ENCODE measurements at regions not wholly inside any gene's neighbourhood (a gene's known extent, or its start where the extent isn't known, plus 50 kb on each side); places are given as distances from the start of the nearest gene placed in this dataset.

DNA sequence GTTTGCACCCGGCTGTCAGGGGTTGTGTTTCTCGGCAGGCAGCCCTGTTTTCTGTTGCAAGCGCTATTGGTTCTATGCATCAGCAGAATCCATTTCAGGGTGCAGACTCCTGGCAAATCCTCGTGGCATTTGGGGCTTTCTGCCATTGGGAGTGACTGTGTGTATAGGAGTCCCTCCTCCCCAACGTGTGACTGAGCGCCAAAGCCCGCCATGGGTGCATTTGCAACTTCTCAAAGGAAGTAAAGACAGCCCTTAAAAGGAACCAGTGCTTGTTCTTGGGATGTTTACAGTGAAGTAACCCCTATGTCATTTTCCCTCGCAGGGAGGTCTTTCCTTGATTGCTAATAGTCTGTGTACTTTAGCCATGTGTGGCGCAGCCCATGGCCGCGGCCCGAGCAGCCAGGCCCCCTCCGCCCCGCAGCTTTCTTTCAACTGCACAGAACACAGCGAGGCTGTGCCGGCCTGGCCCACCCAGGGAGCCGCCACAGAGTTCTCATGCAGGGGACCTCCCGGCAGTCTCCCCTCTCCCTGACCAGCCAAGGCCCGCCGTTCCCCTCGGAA, 175.6 kb downstream of the HSD17B3 start:
- Histone ChIP-seq H3K4me1 (ENCODE audit: control insufficient read depth, insufficient read depth, low read length) (peaks cover 21% of the 10 kb centered on the region), H3K4me3 (ENCODE audit: low read depth, low read length) (no peak overlapping the region), H3K36me3 (ENCODE audit: control insufficient read depth, insufficient read depth, low read length) (no peaks in the 10 kb centered on the region), H3K9ac (ENCODE audit: low read depth, low read length) (no peak overlapping the region), H3K27me3 (ENCODE audit: control insufficient read depth, insufficient read depth, low read length) (no peaks in the 10 kb centered on the region), H3K9me3 (ENCODE audit: control insufficient read depth, insufficient read depth, low read length) (no peaks in the 10 kb centered on the region)

DNA sequence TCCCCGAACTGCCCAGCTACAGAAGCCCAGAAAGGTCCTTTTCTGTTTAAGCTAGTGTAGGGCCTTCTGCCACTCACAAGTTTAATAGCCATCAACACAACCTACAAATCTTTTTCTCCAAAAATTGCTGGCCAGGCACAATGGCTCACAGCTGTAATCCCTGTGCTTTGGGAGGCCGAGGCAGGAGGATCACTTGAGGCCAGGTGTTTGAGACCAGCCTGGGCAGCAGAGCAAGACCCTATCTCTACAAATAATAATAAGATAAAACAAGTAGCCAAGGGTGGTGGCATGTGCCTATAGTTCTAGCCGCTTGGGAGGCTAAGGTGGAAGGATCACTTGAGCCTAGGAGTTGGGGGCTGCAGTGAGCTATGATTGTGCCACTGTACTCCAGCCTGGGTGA, 176.4 kb downstream of the HSD17B3 start:
- no peaks in the 10 kb centered on the region for H3K27me3 ChIP-seq (ENCODE audit: control insufficient read depth, insufficient read depth, low read length)
- H3K36me3 ChIP-seq (ENCODE audit: control insufficient read depth, insufficient read depth, low read length), result no peaks in the 10 kb centered on the region
- peaks cover 21% of the 10 kb centered on the region for H3K4me1 ChIP-seq (ENCODE audit: control insufficient read depth, insufficient read depth, low read length)
- no peaks in the 10 kb centered on the region for H3K9me3 ChIP-seq (ENCODE audit: control insufficient read depth, insufficient read depth, low read length)
- H3K4me3 ChIP-seq (ENCODE audit: low read depth, low read length), result no peak overlapping the region
- no peak overlapping the region for H3K9ac ChIP-seq (ENCODE audit: low read depth, low read length)

DNA sequence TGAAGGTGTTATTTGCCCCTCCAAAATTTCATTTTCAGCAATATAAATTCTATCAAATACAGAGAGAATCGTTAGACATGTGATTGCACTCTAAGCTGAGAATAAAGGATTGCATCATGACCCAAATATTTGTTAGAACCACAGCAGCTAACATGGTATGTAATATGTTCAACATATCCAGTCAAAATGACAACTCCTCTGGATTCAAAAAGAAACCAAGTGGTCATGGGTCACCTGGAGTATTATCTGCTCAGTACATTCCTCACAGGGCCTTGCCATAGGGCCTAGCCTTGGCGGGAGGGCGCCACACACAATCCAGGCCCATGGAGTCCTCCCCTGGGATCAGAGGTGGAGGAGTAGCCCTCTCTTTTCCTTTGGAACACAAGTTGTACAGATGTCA, 179.2 kb downstream of the HSD17B3 start:
- H3K9ac ChIP-seq (ENCODE audit: low read depth, low read length), result no peak overlapping the region
- H3K27me3 ChIP-seq (ENCODE audit: control insufficient read depth, insufficient read depth, low read length), result no peaks in the 10 kb centered on the region
- peaks cover 4% of the 10 kb centered on the region for H3K9me3 ChIP-seq (ENCODE audit: control insufficient read depth, insufficient read depth, low read length)
- peaks cover 3% of the 10 kb centered on the region for H3K4me1 ChIP-seq (ENCODE audit: control insufficient read depth, insufficient read depth, low read length)
- no peak overlapping the region for H3K4me3 ChIP-seq (ENCODE audit: low read depth, low read length)
- no peaks in the 10 kb centered on the region for H3K36me3 ChIP-seq (ENCODE audit: control insufficient read depth, insufficient read depth, low read length)

DNA sequence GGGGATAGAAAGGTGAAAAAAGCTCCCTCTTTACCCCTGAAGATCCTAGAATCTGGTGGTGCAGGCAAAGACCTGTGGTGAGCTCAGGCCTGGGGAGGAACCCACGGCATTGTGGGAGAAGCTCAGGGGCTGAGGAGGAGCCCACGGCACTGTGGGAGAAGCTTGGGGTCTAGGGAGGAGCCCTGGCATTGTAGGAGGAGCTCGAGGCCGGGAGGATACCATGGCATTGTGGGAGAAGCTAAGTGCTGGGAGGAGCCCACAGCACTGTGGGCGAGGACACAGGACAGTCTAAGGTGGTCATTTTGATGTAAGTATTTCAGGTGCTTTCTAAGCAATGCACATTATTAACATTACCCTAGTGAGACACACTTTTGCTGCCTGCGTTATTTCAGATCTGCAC, 179.7 kb downstream of the HSD17B3 start:
- Histone ChIP-seq H3K4me3 (ENCODE audit: low read depth, low read length) (no peak overlapping the region), H3K4me1 (ENCODE audit: control insufficient read depth, insufficient read depth, low read length) (peaks cover 3% of the 10 kb centered on the region), H3K27me3 (ENCODE audit: control insufficient read depth, insufficient read depth, low read length) (no peaks in the 10 kb centered on the region), H3K9me3 (ENCODE audit: control insufficient read depth, insufficient read depth, low read length) (peaks cover 4% of the 10 kb centered on the region), H3K9ac (ENCODE audit: low read depth, low read length) (no peak overlapping the region), H3K36me3 (ENCODE audit: control insufficient read depth, insufficient read depth, low read length) (no peaks in the 10 kb centered on the region)

DNA sequence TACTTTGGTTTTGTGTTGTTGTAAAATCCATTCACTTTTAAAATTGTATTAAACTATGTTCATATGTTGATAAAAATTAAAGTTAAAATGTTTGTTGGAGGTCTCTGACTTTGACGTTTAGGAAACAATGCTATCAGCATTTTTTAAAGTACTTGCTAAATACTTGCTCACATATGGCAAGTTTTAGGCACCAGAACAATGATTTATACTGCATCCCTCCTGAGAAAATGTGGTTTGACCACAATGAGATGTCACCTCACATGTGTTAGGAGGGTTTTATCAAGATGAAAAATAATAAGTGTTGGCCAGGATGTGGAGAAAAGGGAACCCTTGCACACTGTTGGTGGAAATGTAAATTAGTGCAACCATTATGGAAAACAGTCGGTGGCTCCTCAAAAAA, 180.8 kb downstream of the HSD17B3 start:
- Histone ChIP-seq H3K36me3 (ENCODE audit: control insufficient read depth, insufficient read depth, low read length) (no peaks in the 10 kb centered on the region), H3K9ac (ENCODE audit: low read depth, low read length) (no peak overlapping the region), H3K9me3 (ENCODE audit: control insufficient read depth, insufficient read depth, low read length) (peaks cover 4% of the 10 kb centered on the region), H3K4me1 (ENCODE audit: control insufficient read depth, insufficient read depth, low read length) (no peaks in the 10 kb centered on the region), H3K4me3 (ENCODE audit: low read depth, low read length) (no peak overlapping the region), H3K27me3 (ENCODE audit: control insufficient read depth, insufficient read depth, low read length) (no peaks in the 10 kb centered on the region)

DNA sequence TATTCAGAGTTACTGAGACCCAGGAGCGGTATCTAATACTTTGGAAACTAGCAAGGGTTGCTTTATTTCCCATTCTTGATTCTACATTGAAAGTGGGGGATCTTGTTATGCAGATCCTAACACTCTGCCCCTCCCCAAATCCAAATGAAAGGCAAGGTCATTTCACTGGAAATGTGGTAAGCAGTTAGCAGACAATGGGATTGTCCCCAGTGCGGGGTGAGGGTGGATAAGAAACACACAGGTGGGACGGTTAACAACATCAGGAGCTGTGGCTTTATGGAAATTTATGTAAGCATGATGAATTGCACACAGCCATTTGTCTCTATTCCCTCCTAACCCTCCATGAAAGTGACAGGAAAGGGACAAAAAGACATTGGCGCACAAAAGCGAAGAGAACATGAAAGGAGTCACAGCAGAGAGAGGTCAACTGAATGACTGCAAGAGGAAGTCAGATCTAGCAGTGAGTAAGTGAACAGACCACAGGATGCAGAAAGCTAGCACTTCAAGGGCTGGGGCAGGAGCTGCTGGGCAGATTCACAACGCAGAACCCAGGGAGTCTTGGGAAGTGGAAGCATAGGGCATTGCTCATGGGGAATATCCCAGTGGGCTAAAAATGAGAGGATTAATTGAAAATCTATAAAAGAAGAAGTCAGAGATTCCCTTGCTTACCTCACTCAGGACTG, 184.4 kb downstream of the HSD17B3 start:
- no peaks in the 10 kb centered on the region for H3K36me3 ChIP-seq (ENCODE audit: control insufficient read depth, insufficient read depth, low read length)
- H3K4me3 ChIP-seq (ENCODE audit: low read depth, low read length), result no peak overlapping the region
- no peaks in the 10 kb centered on the region for H3K4me1 ChIP-seq (ENCODE audit: control insufficient read depth, insufficient read depth, low read length)
- peaks cover 4% of the 10 kb centered on the region for H3K9me3 ChIP-seq (ENCODE audit: control insufficient read depth, insufficient read depth, low read length)
- H3K27me3 ChIP-seq (ENCODE audit: control insufficient read depth, insufficient read depth, low read length), result no peaks in the 10 kb centered on the region
- H3K9ac ChIP-seq (ENCODE audit: low read depth, low read length), result no peak overlapping the region

DNA sequence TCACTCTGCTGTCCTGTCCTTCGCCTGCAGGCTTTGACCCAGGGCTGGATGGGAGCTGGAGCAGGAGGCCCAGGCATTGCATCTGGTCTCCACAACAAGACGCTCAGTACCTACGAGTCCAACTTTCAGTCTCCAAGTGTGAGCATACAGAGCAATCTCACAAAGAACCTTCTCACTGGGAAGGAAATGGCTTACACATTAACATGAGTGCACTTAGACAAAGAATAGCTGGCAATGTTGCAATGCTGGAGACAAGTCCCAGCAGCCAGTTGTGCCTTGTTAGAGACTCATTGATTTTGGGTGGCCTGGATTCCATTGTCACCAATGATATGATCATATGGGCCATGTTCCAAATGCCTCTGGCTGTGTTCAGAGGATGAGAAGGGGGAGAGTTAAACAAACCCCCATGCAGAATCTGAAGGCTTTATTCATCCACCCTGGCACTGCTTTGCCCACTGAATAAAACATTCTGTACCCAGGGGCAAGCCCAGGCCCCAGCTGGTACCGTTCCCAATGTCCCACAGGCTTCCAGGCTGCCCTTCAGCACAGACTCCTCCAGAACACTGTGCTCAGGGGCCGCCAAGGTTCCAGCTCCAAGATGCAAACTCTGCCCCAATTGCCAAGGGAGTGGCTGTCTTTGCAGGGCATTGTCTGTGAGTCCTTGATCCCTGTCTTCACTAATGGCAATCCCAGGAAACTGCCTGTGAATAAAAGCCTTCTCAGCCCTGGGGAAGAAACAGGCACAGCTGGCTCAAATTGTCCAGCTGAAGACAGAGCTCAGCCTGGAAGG, 185.5 kb downstream of the HSD17B3 start:
- H3K36me3 ChIP-seq (ENCODE audit: control insufficient read depth, insufficient read depth, low read length), result no peaks in the 10 kb centered on the region
- H3K4me1 ChIP-seq (ENCODE audit: control insufficient read depth, insufficient read depth, low read length), result no peaks in the 10 kb centered on the region
- H3K9ac ChIP-seq (ENCODE audit: low read depth, low read length), result no peak overlapping the region
- peaks cover 4% of the 10 kb centered on the region for H3K9me3 ChIP-seq (ENCODE audit: control insufficient read depth, insufficient read depth, low read length)
- no peak overlapping the region for H3K4me3 ChIP-seq (ENCODE audit: low read depth, low read length)
- no peaks in the 10 kb centered on the region for H3K27me3 ChIP-seq (ENCODE audit: control insufficient read depth, insufficient read depth, low read length)

DNA sequence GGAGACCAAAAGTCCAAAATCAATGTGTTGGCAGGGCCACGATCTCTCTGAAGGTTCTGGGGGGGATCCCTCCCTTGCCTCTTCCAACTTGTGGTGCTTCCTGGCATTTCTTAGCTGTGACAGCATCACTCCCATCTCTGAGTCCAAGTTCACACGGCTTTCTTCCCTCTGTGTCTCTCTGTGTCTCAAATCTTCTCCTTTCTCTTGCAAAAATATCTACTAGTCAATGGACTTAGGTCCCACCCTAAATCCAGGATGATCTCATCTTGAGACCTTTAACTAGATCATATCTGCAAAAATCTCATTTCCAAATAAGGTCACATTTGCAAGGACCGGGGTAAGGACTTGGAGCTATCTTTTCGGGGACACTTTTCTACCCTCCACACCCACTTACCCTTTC, 186.1 kb downstream of the HSD17B3 start:
- Histone ChIP-seq H3K9ac (ENCODE audit: low read depth, low read length) (no peak overlapping the region), H3K36me3 (ENCODE audit: control insufficient read depth, insufficient read depth, low read length) (no peaks in the 10 kb centered on the region), H3K4me1 (ENCODE audit: control insufficient read depth, insufficient read depth, low read length) (no peaks in the 10 kb centered on the region), H3K4me3 (ENCODE audit: low read depth, low read length) (no peak overlapping the region), H3K9me3 (ENCODE audit: control insufficient read depth, insufficient read depth, low read length) (peaks cover 4% of the 10 kb centered on the region), H3K27me3 (ENCODE audit: control insufficient read depth, insufficient read depth, low read length) (no peaks in the 10 kb centered on the region)

DNA sequence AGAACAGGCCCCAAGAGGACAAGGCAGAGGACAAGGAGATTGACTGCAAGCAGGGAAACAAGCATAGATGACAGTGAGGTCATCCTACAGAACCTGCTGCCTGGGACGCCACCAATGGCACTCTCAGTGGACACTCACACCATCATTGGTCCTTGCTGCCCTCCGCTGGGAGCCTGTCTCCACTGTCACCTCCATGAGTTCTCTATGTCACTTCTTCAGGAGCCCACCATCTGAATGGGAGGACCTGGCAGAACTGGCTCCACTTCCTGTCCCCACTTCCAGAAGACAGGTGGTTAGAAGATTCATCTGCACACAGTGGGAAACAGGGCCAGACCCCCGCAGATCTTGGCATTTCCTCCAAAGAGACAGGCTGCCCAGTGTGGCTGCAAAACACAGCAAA, 188.9 kb downstream of the HSD17B3 start:
- Histone ChIP-seq H3K4me3 (ENCODE audit: low read depth, low read length) (no peak overlapping the region), H3K9ac (ENCODE audit: low read depth, low read length) (no peak overlapping the region), H3K36me3 (ENCODE audit: control insufficient read depth, insufficient read depth, low read length) (no peaks in the 10 kb centered on the region), H3K4me1 (ENCODE audit: control insufficient read depth, insufficient read depth, low read length) (no peaks in the 10 kb centered on the region), H3K9me3 (ENCODE audit: control insufficient read depth, insufficient read depth, low read length) (no peaks in the 10 kb centered on the region), H3K27me3 (ENCODE audit: control insufficient read depth, insufficient read depth, low read length) (peaks cover 5% of the 10 kb centered on the region)

DNA sequence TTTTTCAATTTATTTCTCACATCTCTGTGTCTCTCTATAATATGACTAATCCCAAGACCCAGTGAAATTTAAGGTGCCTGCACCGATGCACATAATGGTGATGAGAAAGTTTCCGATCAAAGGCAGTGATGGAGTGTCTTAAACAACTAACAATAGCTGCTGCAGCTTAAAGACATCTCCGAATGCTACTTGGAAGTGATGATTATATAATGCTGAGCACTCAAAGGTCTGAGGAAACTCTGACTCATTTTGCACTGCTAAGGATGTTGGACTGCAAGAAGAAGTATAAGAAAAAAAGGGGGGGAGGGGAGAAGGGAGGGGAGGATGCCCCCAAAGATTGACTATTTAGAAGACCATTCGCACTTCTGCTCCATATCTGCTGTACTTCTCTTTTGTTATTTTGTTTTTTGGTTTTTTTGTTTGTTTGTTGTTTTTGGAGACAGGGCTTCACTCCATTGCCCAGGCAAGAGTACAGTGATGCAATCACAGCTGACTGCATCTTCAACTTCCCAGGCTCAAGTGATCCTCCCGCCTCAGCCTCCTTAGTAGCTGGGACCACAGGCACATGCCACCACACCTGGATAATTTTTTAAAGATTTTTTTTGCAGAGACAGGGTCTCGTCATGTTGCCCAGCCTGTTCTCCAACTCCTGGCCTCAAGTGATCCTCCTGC, 192.2 kb downstream of the HSD17B3 start:
- Histone ChIP-seq H3K36me3 (ENCODE audit: control insufficient read depth, insufficient read depth, low read length) (no peaks in the 10 kb centered on the region), H3K27me3 (ENCODE audit: control insufficient read depth, insufficient read depth, low read length) (peaks cover 5% of the 10 kb centered on the region), H3K9me3 (ENCODE audit: control insufficient read depth, insufficient read depth, low read length) (no peaks in the 10 kb centered on the region), H3K9ac (ENCODE audit: low read depth, low read length) (no peak overlapping the region), H3K4me3 (ENCODE audit: low read depth, low read length) (no peak overlapping the region), H3K4me1 (ENCODE audit: control insufficient read depth, insufficient read depth, low read length) (no peaks in the 10 kb centered on the region)

DNA sequence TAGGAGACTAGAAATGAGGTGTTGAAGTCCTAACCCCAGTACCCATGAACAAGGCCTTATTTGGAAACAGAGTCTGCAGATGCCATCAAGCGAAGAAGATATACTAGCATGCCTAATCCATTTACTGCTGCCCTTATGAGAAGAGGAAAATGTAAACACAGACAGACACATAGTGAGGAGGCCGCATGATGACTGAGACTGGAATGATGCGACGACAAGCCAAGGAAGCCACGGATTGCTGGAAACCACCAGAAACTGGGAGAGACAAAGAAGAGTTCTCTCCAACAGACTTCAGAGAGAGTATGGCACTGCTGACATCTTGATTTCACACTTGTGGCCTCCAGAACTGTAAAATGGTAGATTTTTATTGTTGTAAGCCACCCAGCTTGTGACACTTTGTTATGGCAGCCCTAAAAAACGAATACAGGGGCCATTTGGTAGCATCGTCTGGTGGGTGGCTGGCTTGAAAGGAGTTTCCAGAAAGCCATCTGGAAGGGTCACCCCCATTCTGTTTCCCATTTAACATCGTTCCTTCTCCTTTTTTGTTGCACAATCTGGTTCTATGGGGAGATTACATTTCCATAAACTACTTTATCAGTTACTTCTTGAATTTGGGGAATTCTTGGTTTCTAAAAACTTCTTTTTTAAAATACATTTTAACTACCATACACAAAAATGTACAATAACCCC, 193.1 kb downstream of the HSD17B3 start:
- no peaks in the 10 kb centered on the region for H3K4me1 ChIP-seq (ENCODE audit: control insufficient read depth, insufficient read depth, low read length)
- H3K9me3 ChIP-seq (ENCODE audit: control insufficient read depth, insufficient read depth, low read length), result no peaks in the 10 kb centered on the region
- H3K9ac ChIP-seq (ENCODE audit: low read depth, low read length), result no peak overlapping the region
- no peaks in the 10 kb centered on the region for H3K36me3 ChIP-seq (ENCODE audit: control insufficient read depth, insufficient read depth, low read length)
- H3K27me3 ChIP-seq (ENCODE audit: control insufficient read depth, insufficient read depth, low read length), result peaks cover 5% of the 10 kb centered on the region
- no peak overlapping the region for H3K4me3 ChIP-seq (ENCODE audit: low read depth, low read length)

All from iPS-15b (cell line).